BLaER1 (cell line): ENCODE measurements at regions not wholly inside any gene's neighbourhood (a gene's known extent, or its start where the extent isn't known, plus 50 kb on each side); places are given as distances from the start of the nearest gene placed in this dataset.
"Not testable (repeated sequence)": the region's sequence is repeated elsewhere in the genome, so short reads cannot be mapped to it uniquely, and the experiment has no call there.

ENCODE experiments used
- H3K27ac ChIP-seq: shearing (Covaris generic); formaldehyde crosslinking; 2 replicates; pipeline ENCODE4 v1.8.1; 2022
- H3K27me3 ChIP-seq: shearing (Covaris generic); formaldehyde crosslinking; 2 replicates; pipeline ENCODE4 v1.8.1; 2022
- H3K36me3 ChIP-seq: shearing (Covaris generic); formaldehyde crosslinking; 2 replicates; pipeline ENCODE4 v1.8.1; 2022
- H3K4me1 ChIP-seq: shearing (Covaris generic); formaldehyde crosslinking; 2 replicates; pipeline ENCODE4 v1.8.1; 2022
- H3K4me2 ChIP-seq: shearing (Covaris generic); formaldehyde crosslinking; 2 replicates; pipeline ENCODE4 v1.8.1; 2022
- H3K4me3 ChIP-seq: shearing (Covaris generic); formaldehyde crosslinking; 2 replicates; pipeline ENCODE4 v1.8.1; 2022
- H3K9ac ChIP-seq: shearing (Covaris generic); formaldehyde crosslinking; 2 replicates; pipeline ENCODE4 v1.8.1; 2022
- H3K9me3 ChIP-seq: shearing (Covaris generic); formaldehyde crosslinking; 2 replicates; pipeline ENCODE4 v1.8.1; 2022
- H4K20me1 ChIP-seq: shearing (Covaris generic); formaldehyde crosslinking; 2 replicates; pipeline ENCODE4 v1.8.1; 2022
- Cebpa-rat ChIP-seq: shearing (Covaris generic); IDR thresholded peaks from 2 replicates; pipeline ENCODE4 v1.8.1; 2022

- no peak overlapping the region for H3K4me2 ChIP-seq
- H3K36me3 ChIP-seq, result no peaks in the 10 kb centered on the region
- no peak overlapping the region for H3K9ac ChIP-seq
- TF ChIP-seq Cebpa-rat, result no peak
- H3K4me3 ChIP-seq, result no peak overlapping the region
- no peaks in the 10 kb centered on the region for H4K20me1 ChIP-seq
- H3K27me3 ChIP-seq, result no peaks in the 10 kb centered on the region
- H3K4me1 ChIP-seq, result peaks cover 24% of the 10 kb centered on the region
- no peaks in the 10 kb centered on the region; the same call in 1 of the 2 replicates for H3K9me3 ChIP-seq
- H3K27ac ChIP-seq, result no peak overlapping the region
These were observed 60.5 kb upstream of the CYRIA start for GRCh38 chr2:16726147-16726546.

GRCh38 chr2:16725549-16725948 lies 59.9 kb upstream of the CYRIA start:
- Histone ChIP-seq H3K9me3 (no peaks in the 10 kb centered on the region; the same call in 1 of the 2 replicates), H3K4me2 (no peak overlapping the region), H3K27ac (no peak overlapping the region), H3K36me3 (no peaks in the 10 kb centered on the region), H4K20me1 (no peaks in the 10 kb centered on the region), H3K9ac (no peak overlapping the region), H3K4me3 (no peak overlapping the region), H3K4me1 (peaks cover 24% of the 10 kb centered on the region), H3K27me3 (no peaks in the 10 kb centered on the region)
- no peak for TF ChIP-seq Cebpa-rat

- H4K20me1 ChIP-seq, result no peaks in the 10 kb centered on the region
- TF ChIP-seq Cebpa-rat, result no peak
- no peak overlapping the region for H3K27ac ChIP-seq
- H3K4me2 ChIP-seq, result no peak overlapping the region
- H3K9me3 ChIP-seq, result no peaks in the 10 kb centered on the region
- no peak overlapping the region for H3K9ac ChIP-seq
- peaks cover 5% of the 10 kb centered on the region; the same call in 1 of the 2 replicates for H3K4me1 ChIP-seq
- no peak overlapping the region for H3K4me3 ChIP-seq
- H3K36me3 ChIP-seq, result no peaks in the 10 kb centered on the region
- no peaks in the 10 kb centered on the region for H3K27me3 ChIP-seq
These were observed 57.0 kb upstream of the CYRIA start for GRCh38 chr2:16722677-16723076.

GRCh38 chr2:16722126-16722525 lies 56.5 kb upstream of the CYRIA start:
- Histone ChIP-seq H3K4me2 (no peak overlapping the region), H3K27ac (no peak overlapping the region), H3K36me3 (no peaks in the 10 kb centered on the region), H3K4me1 (peaks cover 5% of the 10 kb centered on the region; the same call in 1 of the 2 replicates), H3K4me3 (no peak overlapping the region), H3K27me3 (no peaks in the 10 kb centered on the region), H3K9me3 (no peaks in the 10 kb centered on the region), H4K20me1 (no peaks in the 10 kb centered on the region), H3K9ac (no peak overlapping the region)
- TF ChIP-seq Cebpa-rat, result no peak

GRCh38 chr2:16721529-16721928 lies 55.9 kb upstream of the CYRIA start:
- not testable (repeated sequence) for H3K4me2 ChIP-seq, H3K9ac ChIP-seq, H3K27ac ChIP-seq, H3K4me3 ChIP-seq, H3K4me1 ChIP-seq, H3K36me3 ChIP-seq, H4K20me1 ChIP-seq, H3K9me3 ChIP-seq, H3K27me3 ChIP-seq

GRCh38 chr2:16720737-16721136 lies 55.1 kb upstream of the CYRIA start:
- not testable (repeated sequence) for H3K9me3 ChIP-seq, H3K4me1 ChIP-seq, H3K27me3 ChIP-seq, H3K4me2 ChIP-seq, H3K9ac ChIP-seq, H3K36me3 ChIP-seq, H4K20me1 ChIP-seq, H3K27ac ChIP-seq, H3K4me3 ChIP-seq

GRCh38 chr2:16719485-16719808 lies 53.8 kb upstream of the CYRIA start:
- Histone ChIP-seq H3K9ac (no peak overlapping the region), H3K4me2 (no peak overlapping the region), H3K27me3 (no peaks in the 10 kb centered on the region), H3K4me3 (no peak overlapping the region), H4K20me1 (no peaks in the 10 kb centered on the region), H3K27ac (no peak overlapping the region), H3K36me3 (no peaks in the 10 kb centered on the region), H3K4me1 (no peaks in the 10 kb centered on the region), H3K9me3 (no peaks in the 10 kb centered on the region)
- no peak for TF ChIP-seq Cebpa-rat

GRCh38 chr2:16718576-16719484 lies 53.2 kb upstream of the CYRIA start:
- H3K27ac ChIP-seq, result no peak overlapping the region
- no peaks in the 10 kb centered on the region for H3K4me1 ChIP-seq
- no peaks in the 10 kb centered on the region for H3K27me3 ChIP-seq
- H3K4me2 ChIP-seq, result no peak overlapping the region
- H3K9ac ChIP-seq, result no peak overlapping the region
- H3K9me3 ChIP-seq, result no peaks in the 10 kb centered on the region
- no peak overlapping the region for H3K4me3 ChIP-seq
- H4K20me1 ChIP-seq, result no peaks in the 10 kb centered on the region
- TF ChIP-seq Cebpa-rat, result no peak
- H3K36me3 ChIP-seq, result no peaks in the 10 kb centered on the region

- H3K9ac ChIP-seq, result no peak overlapping the region
- H3K27ac ChIP-seq, result no peak overlapping the region
- no peaks in the 10 kb centered on the region for H3K9me3 ChIP-seq
- H3K36me3 ChIP-seq, result no peaks in the 10 kb centered on the region
- TF ChIP-seq Cebpa-rat, result no peak
- no peaks in the 10 kb centered on the region for H4K20me1 ChIP-seq
- no peaks in the 10 kb centered on the region for H3K4me1 ChIP-seq
- H3K27me3 ChIP-seq, result no peaks in the 10 kb centered on the region
- H3K4me3 ChIP-seq, result no peak overlapping the region
- no peak overlapping the region for H3K4me2 ChIP-seq
These were observed 51.8 kb upstream of the CYRIA start for GRCh38 chr2:16717477-16717876.

GRCh38 chr2:16716944-16717343 lies 51.3 kb upstream of the CYRIA start:
- H3K36me3 ChIP-seq, result no peaks in the 10 kb centered on the region
- H3K4me2 ChIP-seq, result no peak overlapping the region
- H3K4me1 ChIP-seq, result no peaks in the 10 kb centered on the region
- no peak overlapping the region for H3K4me3 ChIP-seq
- no peaks in the 10 kb centered on the region for H3K9me3 ChIP-seq
- no peaks in the 10 kb centered on the region for H4K20me1 ChIP-seq
- H3K27me3 ChIP-seq, result no peaks in the 10 kb centered on the region
- H3K27ac ChIP-seq, result no peak overlapping the region
- no peak overlapping the region for H3K9ac ChIP-seq
- TF ChIP-seq Cebpa-rat, result no peak

- Histone ChIP-seq H3K27ac (no peak overlapping the region), H3K9ac (no peak overlapping the region), H3K27me3 (no peaks in the 10 kb centered on the region), H3K4me3 (no peak overlapping the region), H3K4me2 (no peak overlapping the region), H3K4me1 (no peaks in the 10 kb centered on the region), H3K9me3 (no peaks in the 10 kb centered on the region), H3K36me3 (no peaks in the 10 kb centered on the region), H4K20me1 (no peaks in the 10 kb centered on the region)
- TF ChIP-seq Cebpa-rat, result no peak
These were observed 50.4 kb upstream of the CYRIA start for GRCh38 chr2:16716024-16716423.
